Common myeloid progenitor, CD34-positive (primary cell): ENCODE measurements at regions not wholly inside any gene's neighbourhood (a gene's known extent, or its start where the extent isn't known, plus 50 kb on each side); places are given as distances from the start of the nearest gene placed in this dataset.

Experiments
- CTCF ChIA-PET: fragments of 350-600 bp; sonication (Branson Sonifier 250); formaldehyde crosslinking; loops from one replicate; lab custom pipeline; 2021; ENCODE audit warnings: antibody characterized with exemption; lab: Charles Lee
- POLR2A ChIA-PET: fragments of 350-600 bp; sonication (Branson Sonifier 250); formaldehyde crosslinking; loops from one replicate; lab custom pipeline; 2021; ENCODE audit warnings: antibody characterized with exemption; lab: Charles Lee
- DNase-seq, 3 donors: peaks; one replicate each; pipeline versions ENCODE4 v3.0.0 to v3.0.0-alpha.2; 2013
- H3K27ac ChIP-seq, 2 experiments: 1 replicate in 1 of 2; 2 replicates in 1 of 2; pipeline ENCODE4 v1.7.0; 2013; ENCODE audit warnings: inconsistent platforms in 2 of 2, low read length in 2 of 2, mild to moderate bottlenecking in 2 of 2, low read depth in 1 of 2, moderate library complexity in 1 of 2; ENCODE audit not compliant: severe bottlenecking in 2 of 2, insufficient read depth in 1 of 2, poor library complexity in 1 of 2
- H3K27me3 ChIP-seq, 5 experiments: replicated peaks in 2 of 5; 1 replicate in 3 of 5; 2 replicates in 2 of 5; pipeline versions ENCODE4 v1.6.1 to v1.7.0; 2013; ENCODE audit warnings: low read length in 4 of 5, mild to moderate bottlenecking in 2 of 5, moderate library complexity in 2 of 5, inconsistent platforms in 1 of 5; ENCODE audit not compliant: insufficient read depth in 5 of 5, control insufficient read depth in 4 of 5
- H3K36me3 ChIP-seq, 4 experiments: 1 replicate in 2 of 4; 2 replicates in 2 of 4; pipeline versions ENCODE4 v1.6.1 to v1.7.0; 2013; ENCODE audit warnings: low read length in 3 of 4, control low read depth in 1 of 4, mild to moderate bottlenecking in 1 of 4; ENCODE audit not compliant: control insufficient read depth in 4 of 4, insufficient read depth in 4 of 4
- H3K4me1 ChIP-seq, 4 experiments: 1 replicate in 3 of 4; 2 replicates in 1 of 4; pipeline versions ENCODE4 v1.6.1 to v1.7.1; 2013; ENCODE audit warnings: low read length in 3 of 4, mild to moderate bottlenecking in 3 of 4, control low read depth in 1 of 4, inconsistent platforms in 1 of 4, moderate library complexity in 1 of 4; ENCODE audit not compliant: control insufficient read depth in 4 of 4, insufficient read depth in 4 of 4; ENCODE audit errors: control extremely low read depth in 1 of 4
- H3K4me3 ChIP-seq, 7 experiments: 1 replicate in 4 of 7; 2 replicates in 3 of 7; pipeline versions ENCODE4 v1.5.1 to v1.7.0; 2013; ENCODE audit warnings: mild to moderate bottlenecking in 7 of 7, low read length in 6 of 7, moderate library complexity in 6 of 7, inconsistent platforms in 2 of 7, low read depth in 2 of 7, control low read depth in 1 of 7; ENCODE audit not compliant: insufficient read depth in 4 of 7, control insufficient read depth in 1 of 7; ENCODE audit errors: extremely low read depth in 1 of 7
- H3K9me3 ChIP-seq, 5 experiments: 1 replicate in 4 of 5; 2 replicates in 1 of 5; pipeline versions ENCODE4 v1.6.1 to v1.7.1; 2013; ENCODE audit warnings: low read length in 4 of 5, mild to moderate bottlenecking in 2 of 5, inconsistent platforms in 1 of 5, low read depth in 1 of 5, moderate library complexity in 1 of 5; ENCODE audit not compliant: control insufficient read depth in 4 of 5, insufficient read depth in 2 of 5; ENCODE audit errors: control extremely low read depth in 1 of 5
- WGBS: methylation state at CpG from one replicate; pipeline ENCODE4 v1.1.5; 2013; ENCODE audit not compliant: insufficient coverage; 5-methylcytosine and 5-hydroxymethylcytosine counted together

- no peak overlapping the region for H3K4me3 ChIP-seq
- ChIA-PET POLR2A (no interaction called here), CTCF (no interaction called here)
- no CpG with 5 or more reads among the region's 1 CpG for WGBS
- no peaks in the 10 kb centered on the region for H3K4me1 ChIP-seq
- no peaks in the 10 kb centered on the region for H3K27me3 ChIP-seq
- DNase-seq = no peak
- H3K9me3 ChIP-seq = no peaks in the 10 kb centered on the region
- no peak overlapping the region for H3K27ac ChIP-seq
- H3K36me3 ChIP-seq = no peaks in the 10 kb centered on the region
Measured at GRCh38 chr18:27366151-27366550, 181.0 kb upstream of the CHST9 start.

DNA sequence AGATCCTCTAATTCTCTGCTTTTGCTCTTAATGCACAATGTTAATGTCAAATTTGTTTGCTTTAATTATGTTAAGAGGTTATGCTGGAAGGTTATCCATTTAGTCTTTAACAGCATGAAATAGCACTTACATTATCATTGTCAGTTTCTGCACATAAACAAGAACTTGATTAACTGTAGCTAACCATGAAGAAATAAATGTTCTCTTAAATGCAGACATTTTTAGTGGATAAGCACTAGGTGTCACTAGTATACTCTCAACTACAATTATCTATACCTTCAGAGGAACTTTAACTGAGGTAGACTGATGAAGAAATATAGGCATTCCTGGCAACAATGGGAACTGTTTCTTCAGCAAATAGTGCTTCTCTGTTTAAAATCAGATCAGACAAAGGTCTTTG, 178.8 kb upstream of the CHST9 start:
- ChIA-PET CTCF (no interaction called here), POLR2A (interaction anchor here (0.7 kb wide), 1 partner anchor 1243 kb away, joined by 3 read pairs; no protein-coding TSS in a partner anchor)
- Histone ChIP-seq H3K4me1 (no peaks in the 10 kb centered on the region), H3K27me3 (no peaks in the 10 kb centered on the region), H3K27ac (no peak overlapping the region), H3K36me3 (no peaks in the 10 kb centered on the region), H3K9me3 (no peaks in the 10 kb centered on the region), H3K4me3 (no peak overlapping the region)
- no peak for DNase-seq

DNA sequence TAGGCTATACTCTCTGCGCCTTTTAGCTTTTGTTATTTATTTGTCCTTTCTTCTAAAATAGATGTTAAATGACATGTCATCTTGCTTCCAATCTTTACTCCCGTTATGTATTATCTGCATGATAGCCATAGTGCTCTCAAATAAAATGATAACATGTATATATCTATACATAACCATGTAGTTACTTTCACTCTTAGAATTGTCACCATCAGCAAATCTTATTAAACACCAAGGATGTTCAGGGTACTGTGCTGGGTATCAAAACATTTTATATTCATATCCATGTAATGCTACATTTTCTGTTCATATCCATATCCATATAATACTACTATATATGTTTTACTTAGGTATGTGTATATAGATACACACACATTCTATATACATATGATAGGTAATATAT, 176.4 kb upstream of the CHST9 start:
- H3K27me3 ChIP-seq = no peaks in the 10 kb centered on the region
- POLR2A ChIA-PET = no interaction called here
- DNase-seq = no peak
- H3K27ac ChIP-seq = no peak overlapping the region
- WGBS = no CpG with 5 or more reads among the region's 2 CpGs
- H3K9me3 ChIP-seq = no peaks in the 10 kb centered on the region
- CTCF ChIA-PET = interaction anchor here (1.1 kb wide), 1 partner anchor 10 kb away, joined by 3 read pairs; no protein-coding TSS in a partner anchor
- H3K4me1 ChIP-seq = no peaks in the 10 kb centered on the region
- no peaks in the 10 kb centered on the region for H3K36me3 ChIP-seq
- H3K4me3 ChIP-seq = no peak overlapping the region

- Histone ChIP-seq H3K4me3 (no peak overlapping the region), H3K36me3 (no peaks in the 10 kb centered on the region), H3K9me3 (no peaks in the 10 kb centered on the region), H3K4me1 (no peaks in the 10 kb centered on the region), H3K27me3 (no peaks in the 10 kb centered on the region), H3K27ac (no peak overlapping the region)
- DNase-seq = no peak
- POLR2A ChIA-PET = no interaction called here
- CTCF ChIA-PET = no interaction called here
- WGBS = 97% methylated on average over 5 of the region's 5 CpGs
Measured at GRCh38 chr18:27355308-27355707, 170.2 kb upstream of the CHST9 start.

GRCh38 chr18:27353273-27353672, 168.2 kb upstream of the CHST9 start:
- 86% methylated on average over 3 of the region's 4 CpGs for WGBS
- Histone ChIP-seq H3K4me1 (no peaks in the 10 kb centered on the region), H3K27me3 (no peaks in the 10 kb centered on the region), H3K9me3 (no peaks in the 10 kb centered on the region), H3K36me3 (no peaks in the 10 kb centered on the region), H3K27ac (no peak overlapping the region), H3K4me3 (no peak overlapping the region)
- ChIA-PET POLR2A (no interaction called here), CTCF (no interaction called here)
- DNase-seq = no peak

DNA sequence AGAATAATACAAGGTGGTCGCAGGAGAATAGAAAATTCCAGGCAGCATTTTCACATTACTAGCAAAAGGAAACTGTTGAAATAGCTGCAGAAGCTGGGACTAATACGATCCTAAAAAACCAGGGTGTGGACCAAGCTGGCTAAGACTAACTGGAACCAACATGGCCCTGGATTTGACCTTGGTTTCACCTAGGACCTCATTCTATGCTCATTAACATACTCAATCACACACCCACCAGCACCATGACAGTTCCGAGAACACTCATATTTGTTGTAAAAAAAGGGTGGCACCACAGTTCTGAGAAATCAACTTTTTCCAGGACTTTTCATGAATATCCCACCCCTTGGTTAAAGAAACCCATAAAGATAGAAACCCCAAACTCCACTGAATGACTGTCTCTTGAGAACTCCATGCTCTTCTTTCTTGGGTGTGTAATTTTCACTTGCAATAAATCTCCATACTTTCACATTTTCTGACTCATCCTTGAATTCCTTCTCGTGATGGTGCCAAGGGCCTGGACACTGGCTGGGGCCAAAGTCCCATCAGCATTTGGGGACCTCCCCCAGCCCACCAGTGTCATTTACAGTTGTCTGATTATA, 164.3 kb upstream of the CHST9 start:
- Histone ChIP-seq H3K4me1 (no peaks in the 10 kb centered on the region), H3K4me3 (no peak overlapping the region), H3K36me3 (no peaks in the 10 kb centered on the region), H3K9me3 (no peaks in the 10 kb centered on the region), H3K27ac (no peak overlapping the region), H3K27me3 (no peaks in the 10 kb centered on the region)
- no peak for DNase-seq
- WGBS = 90% methylated on average over 2 of the region's 4 CpGs
- ChIA-PET CTCF (no interaction called here), POLR2A (no interaction called here)

DNA sequence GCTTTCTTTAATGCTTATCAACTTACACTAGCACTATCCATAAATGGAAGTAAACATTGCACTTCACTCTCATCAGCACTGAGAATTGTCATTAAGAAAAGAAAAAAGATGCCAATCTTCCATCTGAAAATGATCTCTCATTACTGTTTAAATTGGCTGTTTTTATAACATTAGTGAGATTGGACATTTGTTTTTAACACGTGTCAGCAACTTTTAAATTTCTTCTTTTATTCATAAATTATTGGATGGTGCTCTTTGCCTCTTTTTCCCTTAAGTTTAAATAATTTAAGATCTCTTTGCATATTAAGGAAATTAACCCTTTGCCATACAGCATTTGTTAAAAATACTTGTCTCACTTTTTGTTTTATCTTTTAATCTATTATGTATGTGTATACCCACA, 146.5 kb upstream of the CHST9 start:
- H3K4me3 ChIP-seq = no peak overlapping the region
- no peaks in the 10 kb centered on the region for H3K27me3 ChIP-seq
- no peaks in the 10 kb centered on the region for H3K4me1 ChIP-seq
- WGBS = no CpG with 5 or more reads among the region's 1 CpG
- H3K36me3 ChIP-seq = no peaks in the 10 kb centered on the region
- peaks cover 0 to 1% (median 0%) of the 10 kb centered on the region in 5 experiments for H3K9me3 ChIP-seq
- no peak overlapping the region for H3K27ac ChIP-seq
- POLR2A ChIA-PET = no interaction called here
- DNase-seq = no peak
- CTCF ChIA-PET = no interaction called here
